ENCODE measurements at regions not wholly inside any gene's neighbourhood (a gene's known extent, or its start where the extent isn't known, plus 50 kb on each side); places are given as distances from the start of the nearest gene placed in this dataset.

DNA sequence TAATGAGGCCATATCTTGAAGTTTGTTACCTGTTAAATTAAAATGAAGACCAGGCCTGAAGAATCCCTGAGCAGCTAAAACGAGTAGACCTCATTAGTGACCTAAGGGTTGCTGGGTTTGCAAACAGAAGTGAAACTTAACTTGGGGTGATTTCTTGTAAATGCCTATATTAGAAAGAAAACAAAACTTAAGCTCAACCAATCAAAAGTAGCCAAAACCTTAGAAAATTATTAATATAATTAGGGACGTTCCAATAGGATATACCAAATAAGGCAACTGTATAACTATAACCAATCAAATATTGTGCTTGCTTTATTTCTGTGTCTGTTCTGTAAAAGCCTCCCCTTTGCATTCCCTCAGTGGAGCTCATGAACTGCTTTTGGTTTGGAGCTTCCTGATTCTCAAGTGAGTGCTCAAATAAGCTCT is 137.9 kb upstream of the VRK2 start:
- DNase-seq (ENCODE audit: low read depth, low spot score): no peak

DNA sequence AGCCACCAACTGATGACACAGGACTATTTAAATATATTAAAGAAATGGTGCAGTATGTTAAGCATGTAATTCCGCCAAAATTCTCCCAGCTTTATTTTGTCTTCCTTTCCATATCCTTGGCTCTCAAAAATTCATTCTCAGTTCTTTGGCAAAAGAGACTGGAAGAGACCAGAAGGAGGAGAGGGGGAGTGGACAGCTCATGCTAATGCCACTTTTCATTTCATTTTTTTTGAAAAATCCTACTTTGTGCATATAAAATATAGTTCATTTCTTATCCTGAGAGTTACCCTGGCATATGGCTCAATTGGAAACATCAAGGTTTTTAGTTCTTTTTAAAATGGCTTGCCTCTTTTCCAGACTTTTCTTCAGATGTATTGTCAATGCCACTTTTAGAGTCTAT is 128.5 kb upstream of the VRK2 start:
- DNase-seq (ENCODE audit: low read depth, low spot score): no peak

DNA sequence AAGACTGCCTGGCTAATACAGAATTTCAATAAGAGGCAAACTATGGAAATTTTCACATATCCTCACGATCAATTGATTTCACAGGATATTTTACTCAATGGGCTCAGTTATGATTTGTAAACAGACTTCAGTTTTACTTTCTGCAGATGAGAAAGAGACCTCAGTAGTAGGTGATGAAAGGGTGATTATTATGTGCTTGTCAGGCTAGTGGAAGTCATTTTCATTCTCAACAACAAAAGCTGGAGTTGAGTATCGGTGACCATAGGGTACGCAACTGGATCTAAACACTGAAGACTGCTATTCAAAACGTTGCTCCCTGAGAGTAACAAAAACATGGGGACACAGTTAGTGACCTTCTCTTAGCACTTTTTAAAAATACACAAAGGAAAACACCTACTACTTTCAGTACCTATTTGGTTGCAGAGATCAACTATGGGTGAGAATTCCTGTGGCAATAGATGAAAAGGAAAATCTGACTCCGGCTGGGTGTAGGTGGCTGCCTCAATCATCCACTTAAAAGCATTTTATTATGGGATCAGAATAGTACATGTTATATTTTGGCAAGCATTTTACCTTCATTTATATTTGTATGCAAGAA is 126.2 kb upstream of the VRK2 start:
- no peak for DNase-seq (ENCODE audit: low read depth, low spot score)

DNA sequence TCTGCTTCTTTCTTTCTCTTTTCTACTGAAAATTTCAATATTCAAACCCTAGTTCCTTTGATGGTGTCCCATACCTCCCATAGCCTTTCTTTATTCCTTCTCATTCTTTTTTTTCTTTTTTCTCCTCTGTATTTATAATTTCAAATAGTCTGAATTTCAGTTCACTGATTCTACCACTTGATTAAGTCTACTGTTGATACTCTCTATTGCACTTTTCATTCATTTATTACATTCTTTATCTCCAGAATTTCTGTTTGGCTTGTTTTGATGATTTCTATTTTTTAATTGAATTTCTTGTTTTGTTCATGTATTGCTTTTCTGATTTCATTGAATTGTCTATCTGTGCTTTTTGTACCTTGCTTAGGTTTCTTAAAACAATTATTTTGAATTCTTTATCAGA is 111.9 kb upstream of the VRK2 start:
- no peak for DNase-seq (ENCODE audit: low read depth, low spot score)

DNA sequence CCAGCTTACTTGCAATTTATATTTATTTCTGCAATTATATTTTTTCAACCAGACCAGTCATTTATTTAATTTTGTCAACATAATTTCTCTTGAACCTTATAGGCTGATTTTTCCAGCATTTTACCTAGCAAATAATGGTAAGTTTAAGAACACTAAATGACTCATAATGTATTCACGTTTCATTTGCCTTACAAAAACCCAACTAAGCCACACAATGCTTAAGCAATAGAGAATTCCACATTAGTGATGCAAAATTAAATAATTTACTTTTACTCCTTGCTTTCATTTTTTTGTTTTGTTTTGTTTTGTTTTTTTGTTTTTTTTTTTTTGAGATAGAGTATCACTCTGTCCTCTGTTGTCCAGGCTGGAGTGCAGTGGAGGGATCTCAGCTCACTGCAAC is 110.4 kb upstream of the VRK2 start:
- no peak for DNase-seq (ENCODE audit: low read depth, low spot score)

DNA sequence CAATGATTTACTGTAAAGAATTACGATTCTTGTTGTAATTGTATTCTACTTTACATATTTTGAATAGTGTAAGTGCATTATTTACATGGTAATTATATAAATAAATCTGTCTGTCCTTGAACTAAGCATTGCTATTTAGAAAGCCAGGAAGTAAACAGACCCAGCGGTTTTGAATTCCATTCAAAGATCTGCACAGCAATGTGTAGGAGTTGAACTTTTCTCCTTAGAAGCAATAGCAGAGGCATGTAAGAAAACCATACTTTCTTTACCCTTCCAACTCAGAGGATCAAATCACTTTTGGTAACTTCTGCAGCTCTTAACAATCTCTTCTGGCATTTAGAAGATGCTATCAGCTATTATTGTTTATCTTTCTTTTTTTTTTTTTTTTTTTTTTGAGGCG is 109.2 kb upstream of the VRK2 start:
- DNase-seq (ENCODE audit: low read depth, low spot score): no peak

DNA sequence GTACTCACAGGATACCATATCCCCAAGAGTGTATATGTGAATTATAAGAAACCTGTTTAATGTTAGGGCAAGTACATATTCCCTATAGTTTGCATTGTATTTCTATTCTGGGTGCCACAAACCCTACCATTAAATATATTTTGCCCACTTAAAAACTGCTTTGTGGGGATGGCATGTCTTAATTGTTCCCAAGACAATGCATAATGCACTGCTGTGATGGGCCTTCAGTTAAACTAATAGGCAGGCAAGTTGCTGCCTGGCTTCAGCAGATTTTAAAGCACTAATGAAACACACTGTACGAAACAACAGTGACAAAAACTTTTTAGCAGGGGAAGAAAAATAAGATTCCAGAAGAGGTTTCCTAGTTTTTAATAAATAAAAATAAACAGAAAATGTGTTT is 104.8 kb upstream of the VRK2 start:
- no peak for DNase-seq (ENCODE audit: low read depth, low spot score)

DNA sequence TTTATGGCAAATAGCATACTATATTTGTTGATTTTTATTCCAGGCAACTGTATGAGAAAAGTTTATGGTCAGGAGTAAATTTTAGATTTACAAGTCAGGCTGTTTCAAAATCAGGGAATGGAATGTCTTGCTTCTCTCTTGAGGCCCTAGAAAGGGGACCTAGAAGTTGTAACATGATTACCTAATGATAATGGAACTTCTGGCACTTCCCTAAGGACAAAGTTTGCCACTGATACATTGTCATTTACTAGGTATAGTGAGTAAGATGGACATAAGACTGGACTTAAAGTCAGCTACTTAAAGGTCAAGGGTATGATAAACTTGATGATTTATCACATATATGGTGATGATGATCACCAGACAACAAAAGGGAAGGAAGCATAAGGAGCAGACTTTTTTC is 103.3 kb upstream of the VRK2 start:
- no peak for DNase-seq (ENCODE audit: low read depth, low spot score)

DNA sequence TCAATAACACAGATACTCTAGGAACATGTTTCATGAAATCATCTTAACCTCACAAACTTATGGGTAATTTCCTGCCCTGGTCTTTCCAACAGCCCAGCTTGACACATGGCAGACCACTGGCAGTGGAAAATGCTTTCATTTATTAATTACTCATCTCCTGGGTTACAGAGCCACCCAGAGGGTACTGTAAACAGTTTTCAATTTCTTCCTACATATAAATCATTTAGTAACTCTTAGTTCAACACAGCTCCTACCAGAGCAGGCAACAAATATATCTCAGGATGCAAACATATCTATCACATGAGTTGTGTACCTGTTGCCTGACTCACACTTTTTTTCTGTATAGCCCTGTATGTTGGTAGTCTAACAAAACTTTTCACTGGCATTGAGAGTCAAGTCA is 99.2 kb upstream of the VRK2 start:
- DNase-seq (ENCODE audit: low read depth, low spot score): no peak

DNA sequence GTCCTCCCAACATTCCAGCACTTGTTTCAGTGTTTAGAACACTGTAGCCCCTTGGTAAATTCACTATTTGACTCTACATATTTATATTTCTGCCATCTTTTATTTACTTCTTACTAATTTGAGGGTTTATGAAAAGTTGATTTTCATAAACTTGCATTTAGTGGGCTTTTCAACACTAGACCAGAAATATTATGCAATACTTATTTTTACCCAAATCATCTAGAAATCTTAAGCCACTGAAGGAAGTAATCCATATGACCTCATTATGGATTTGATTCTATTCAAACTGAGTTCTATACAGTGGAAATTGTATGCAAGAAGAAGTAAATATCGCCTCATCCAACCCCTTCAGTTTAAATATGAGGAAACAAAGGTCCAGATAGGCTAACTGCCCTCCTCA is 92.6 kb upstream of the VRK2 start:
- DNase-seq (ENCODE audit: low read depth, low spot score): no peak

DNA sequence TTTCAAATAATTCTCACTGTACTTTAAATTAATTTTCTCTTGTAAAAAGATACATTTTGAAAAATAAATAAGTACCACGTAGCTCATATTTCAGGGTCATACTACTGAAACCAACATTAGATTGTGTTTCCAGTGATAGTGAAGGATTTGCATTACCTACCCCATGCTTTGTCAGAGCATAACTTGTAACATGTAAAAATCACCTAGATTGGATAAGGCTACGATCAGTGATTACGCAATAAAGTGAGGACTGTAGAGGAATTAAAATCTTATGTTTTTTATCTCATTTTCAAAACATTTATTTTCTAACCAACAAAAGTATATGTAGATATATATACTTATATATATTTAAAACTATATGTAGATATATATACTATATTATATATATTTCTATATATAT is 89.4 kb upstream of the VRK2 start:
- no peak for DNase-seq (ENCODE audit: low read depth, low spot score)

DNA sequence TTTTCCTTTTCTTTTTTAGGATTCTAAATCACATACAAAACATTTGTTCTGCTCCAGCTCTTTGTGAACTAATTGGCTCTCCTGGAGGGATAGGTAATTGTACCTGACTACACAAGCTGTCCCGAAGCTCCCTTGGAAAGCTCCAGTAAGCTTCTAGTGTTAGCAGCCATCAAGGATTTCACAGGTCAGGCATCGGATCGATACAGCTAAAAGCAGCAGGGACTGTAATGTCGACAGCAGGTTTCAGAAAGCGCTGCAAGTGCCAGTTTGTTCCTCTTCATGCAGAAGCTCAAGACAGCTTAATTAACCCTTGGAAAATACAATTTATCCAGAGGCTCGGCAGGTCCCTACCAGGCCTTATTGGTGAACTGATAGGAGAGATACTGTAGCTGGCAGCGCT is 87.2 kb upstream of the VRK2 start:
- DNase-seq (ENCODE audit: low read depth, low spot score): no peak

DNA sequence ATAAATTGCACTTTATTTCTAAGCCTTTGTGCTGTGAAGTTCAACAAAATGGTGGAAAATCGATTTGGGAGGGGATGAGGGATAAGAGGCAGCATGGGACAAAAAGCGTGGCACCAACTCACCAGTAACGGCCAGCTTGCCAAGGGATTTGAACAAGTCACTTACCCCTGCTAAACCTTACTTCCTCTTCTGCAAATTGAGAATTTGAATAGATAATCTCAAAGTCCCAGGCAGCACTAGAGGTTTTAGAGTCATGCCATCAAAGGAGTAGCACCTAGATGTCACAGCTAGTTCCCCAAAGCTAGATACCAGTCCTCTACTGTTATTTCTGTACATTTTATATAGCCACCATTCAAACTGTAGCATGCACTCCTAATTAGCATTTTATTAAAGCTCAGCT is 83.7 kb upstream of the VRK2 start:
- no peak for DNase-seq (ENCODE audit: low read depth, low spot score)

DNA sequence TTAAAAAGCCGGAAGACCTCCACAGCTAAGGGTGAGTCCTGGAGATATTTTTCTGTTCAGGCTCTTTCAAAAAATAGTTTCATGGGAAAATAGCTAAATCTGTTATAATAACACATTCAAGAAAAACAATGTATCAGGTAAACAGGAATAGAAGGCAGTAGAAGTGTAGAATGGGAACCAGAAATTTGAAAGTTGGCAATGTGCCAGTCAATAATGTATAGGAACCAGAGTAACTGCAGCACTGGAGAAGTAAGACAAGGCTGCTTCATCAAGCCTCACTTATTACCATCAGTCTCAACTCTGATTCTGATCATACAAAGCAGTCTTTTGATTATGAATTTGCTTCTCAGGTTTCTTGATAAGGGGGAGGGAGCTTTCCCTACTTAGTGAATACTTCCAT is 81.4 kb upstream of the VRK2 start:
- DNase-seq (ENCODE audit: low read depth, low spot score): no peak

DNA sequence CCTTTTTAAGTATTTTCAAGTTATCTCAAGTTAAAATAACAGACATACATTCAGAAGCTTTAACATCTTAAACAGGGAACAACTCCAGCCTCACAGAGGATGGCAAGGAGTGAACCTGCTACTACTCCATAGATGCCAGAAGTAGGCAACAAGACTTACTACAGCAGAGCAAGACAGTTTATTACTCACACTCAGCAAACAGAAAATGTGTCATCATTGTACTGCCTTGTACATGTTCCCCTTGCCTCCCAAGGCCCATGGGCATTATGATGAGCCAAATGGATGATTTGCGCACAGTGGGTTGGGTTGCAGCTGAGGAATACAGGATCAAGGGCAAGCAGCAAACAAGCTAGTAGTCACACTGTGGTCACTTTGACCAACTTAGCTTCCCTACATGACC is 80.6 kb upstream of the VRK2 start:
- DNase-seq (ENCODE audit: low read depth, low spot score): no peak

DNA sequence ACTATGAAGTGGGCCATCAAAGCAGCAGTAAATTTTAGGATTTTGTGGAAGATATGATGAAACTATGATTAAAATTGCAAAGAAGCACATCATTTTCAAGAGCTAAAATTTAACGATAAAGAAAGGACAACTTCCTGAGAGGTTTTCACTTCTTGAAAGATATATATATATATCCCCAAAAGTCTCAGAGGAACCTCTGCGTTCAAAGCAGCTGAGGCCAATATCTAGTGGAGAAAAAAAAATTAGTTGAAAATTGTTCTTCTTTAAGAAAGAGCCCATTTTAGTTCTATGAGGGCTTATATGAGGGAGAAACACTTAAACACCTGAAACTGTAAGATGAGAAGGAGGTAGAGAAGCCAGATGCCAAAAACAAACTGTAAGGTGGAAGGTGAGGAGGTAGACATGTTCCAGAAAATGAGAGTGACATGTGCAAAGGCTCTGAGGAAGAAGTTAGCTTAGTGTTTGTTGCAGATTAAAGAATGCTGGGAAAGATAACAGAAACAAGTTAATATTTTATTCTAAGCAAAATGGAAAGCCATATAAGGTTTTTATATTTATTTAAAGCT is 72.9 kb upstream of the VRK2 start:
- no peak for DNase-seq (ENCODE audit: low read depth, low spot score)

DNA sequence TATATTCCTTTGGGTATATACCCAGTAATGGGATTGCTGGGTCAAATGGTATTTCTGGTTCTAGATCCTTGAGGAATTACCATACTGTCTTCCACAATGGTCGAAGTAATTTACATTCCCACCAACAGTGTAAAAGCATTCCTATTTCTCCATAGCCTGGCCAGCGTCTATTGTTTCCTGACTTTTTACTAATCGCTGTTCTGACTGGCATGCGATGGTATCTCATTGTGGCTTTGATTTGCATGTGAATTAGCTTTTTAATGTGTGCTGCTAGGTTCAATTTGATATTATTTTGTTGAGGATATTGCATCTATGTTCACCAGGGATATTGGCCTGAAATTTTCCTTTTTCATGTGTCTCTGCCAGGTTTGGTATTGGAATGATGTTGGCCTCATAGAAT is 67.4 kb upstream of the VRK2 start:
- no peak for DNase-seq (ENCODE audit: low read depth, low spot score)

DNA sequence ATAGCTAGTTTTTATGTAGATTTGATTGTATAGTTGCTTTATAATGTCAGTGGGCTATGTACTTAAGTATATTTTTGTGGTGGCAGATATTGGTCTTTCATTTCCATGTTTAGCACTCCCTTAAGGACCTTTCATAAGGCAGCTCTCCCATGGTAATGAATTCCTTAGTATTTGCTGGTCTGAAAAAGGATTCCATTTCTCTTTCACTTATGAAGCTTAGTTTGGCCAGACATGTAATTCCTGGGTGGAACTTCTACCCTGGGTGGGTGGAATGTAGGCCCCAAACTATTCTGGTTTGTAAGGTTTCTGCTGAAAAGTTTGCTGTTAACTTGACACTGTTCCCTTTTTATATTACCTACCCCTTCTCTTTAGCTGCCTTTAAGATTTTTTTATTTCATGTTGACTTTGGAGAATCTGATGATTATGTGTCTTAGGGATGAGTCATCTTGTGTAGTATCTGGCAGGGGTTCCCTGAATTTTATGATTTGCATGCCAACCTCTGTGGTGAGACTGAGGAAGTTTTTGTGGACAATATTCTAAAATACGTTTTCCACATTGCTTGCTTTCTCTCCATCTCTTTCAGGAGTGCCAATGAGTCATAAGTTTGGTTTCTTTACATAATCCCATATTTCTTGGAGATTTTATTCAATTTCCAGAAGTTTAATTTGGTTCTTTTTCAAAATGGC is 65.4 kb upstream of the VRK2 start:
- peak; percentile 65 for DNase-seq (ENCODE audit: low read depth, low spot score)

DNA sequence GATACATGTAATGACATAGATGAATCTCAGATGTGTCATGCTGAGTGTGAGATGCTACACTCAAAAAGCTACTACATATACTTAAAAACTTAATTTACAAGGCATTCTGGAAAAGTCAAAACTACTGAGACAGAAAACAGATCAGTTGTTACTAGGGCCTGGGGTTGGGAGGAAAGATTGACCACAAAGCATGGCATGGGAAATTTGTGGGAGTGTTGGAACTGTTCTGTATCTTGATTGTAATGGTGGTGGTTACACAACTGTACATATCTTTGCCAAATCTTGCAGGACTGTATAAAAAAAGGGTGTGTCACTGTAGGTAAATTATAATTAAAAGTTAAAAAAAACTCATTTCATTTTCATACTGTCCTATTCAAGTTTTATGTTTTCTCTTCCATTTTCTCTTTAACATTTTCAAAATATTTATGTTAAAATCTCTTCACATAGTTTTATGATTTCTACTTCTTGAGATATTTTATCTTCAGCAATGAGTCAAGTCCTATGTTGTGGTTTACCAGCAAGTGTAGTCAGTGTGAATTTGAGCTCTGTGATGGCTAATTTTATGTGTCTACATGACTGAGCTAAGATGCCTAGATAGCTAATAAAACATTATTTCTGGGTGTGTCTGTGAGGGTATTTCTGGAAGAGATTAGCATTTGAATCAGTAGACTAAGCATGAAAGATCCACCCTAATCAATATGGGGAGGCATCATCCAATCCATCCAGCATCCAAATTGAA is 58.6 kb upstream of the VRK2 start:
- DNase-seq (ENCODE audit: low read depth, low spot score): no peak

DNA sequence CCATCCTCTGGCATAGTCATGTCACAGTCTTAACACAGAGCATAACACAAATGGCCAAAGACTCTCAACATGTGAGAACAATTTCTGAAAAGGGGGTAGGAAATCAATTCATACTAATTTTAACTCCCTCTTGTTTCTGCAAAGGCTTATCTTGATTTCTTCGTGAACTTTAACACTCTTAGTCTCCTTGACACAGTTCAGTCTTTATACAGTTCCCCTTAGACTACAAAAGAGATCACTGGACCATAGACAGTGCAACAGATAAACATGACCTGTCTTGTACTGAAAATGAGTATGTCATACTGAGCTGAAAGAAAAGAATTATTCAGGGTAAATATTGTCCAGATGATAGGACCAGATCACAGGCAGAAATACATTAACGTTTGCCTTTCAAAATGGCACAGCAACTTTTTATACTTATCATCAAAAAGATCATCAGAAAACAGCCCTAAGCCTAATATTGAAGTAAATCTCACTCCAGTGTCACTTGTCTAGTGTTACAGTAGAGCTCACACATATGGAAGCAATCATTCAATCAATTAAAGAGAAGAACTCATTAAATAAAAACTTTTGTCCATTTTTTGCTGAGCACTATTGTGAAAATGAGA is 56.4 kb upstream of the VRK2 start:
- DNase-seq (ENCODE audit: low read depth, low spot score): no peak

All from brain pericyte (primary cell).